ENCODE measurements at regions not wholly inside any gene's neighbourhood (a gene's known extent, or its start where the extent isn't known, plus 50 kb on each side); places are given as distances from the start of the nearest gene placed in this dataset.

DNA sequence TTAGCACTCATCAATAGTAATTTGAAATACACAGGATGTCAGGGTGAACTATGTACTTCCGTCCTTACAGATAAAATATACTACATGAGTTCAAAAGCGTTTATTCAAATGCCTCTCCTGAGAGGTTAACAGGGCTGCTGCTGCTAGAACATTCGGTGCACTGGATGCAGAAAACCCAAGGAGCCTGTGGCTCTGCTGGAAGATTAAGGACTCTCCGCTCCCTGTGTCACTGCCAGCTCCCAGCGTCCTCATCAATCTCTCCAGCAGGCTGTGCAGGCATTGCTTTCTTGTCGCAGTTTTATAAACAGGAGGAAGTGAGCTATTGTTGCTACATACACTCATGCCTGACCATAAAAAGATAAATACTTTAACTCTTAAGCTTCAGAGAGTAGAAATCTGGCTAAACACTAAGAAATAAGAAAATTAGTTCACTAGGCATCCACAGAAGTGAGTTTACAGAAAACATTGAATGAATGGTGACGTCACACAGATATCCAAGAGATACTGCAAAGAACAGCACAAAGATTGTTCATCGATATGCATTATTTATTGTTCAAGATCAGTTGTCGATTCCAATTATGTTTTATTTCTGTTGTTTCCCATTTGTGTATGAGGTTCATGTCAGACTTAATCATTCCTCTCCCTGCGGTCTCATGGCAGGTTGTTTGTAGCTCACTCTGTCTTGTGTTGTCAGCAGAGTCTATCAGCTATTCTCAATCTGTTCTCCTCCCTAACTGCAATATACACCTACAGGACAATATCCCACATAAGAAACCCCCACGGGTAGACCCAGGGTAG, 127.9 kb upstream of the MON1B start:
- DNase-seq: no peak
- H3K4me3 Mint-ChIP-seq: no peak overlapping the region
- no peaks in the 10 kb centered on the region for H3K9me3 Mint-ChIP-seq
- CTCF ChIA-PET: interaction anchor here (0.6 kb wide), 1 partner anchor 87 kb away, joined by 3 read pairs; no protein-coding TSS in a partner anchor
- peaks cover 0 to 27% (median 7%) of the 10 kb centered on the region in 5 donors for H3K27me3 Mint-ChIP-seq
- H3K27ac ChIP-seq (ENCODE audit: low read depth, low read length): no peak overlapping the region
- no peaks in the 10 kb centered on the region for H3K36me3 ChIP-seq (ENCODE audit: control insufficient read depth in 2 of 3, insufficient read depth in 3 of 3, low read length in 3 of 3)
- no peaks in the 10 kb centered on the region for H3K4me1 ChIP-seq (ENCODE audit: control insufficient read depth in 2 of 2, insufficient read depth in 2 of 2, low read length in 2 of 2)
- POLR2A ChIA-PET: no interaction called here
- no peak overlapping the region for H3K4me3 ChIP-seq (ENCODE audit: low read length)
- no peaks in the 10 kb centered on the region for H3K9me3 ChIP-seq (ENCODE audit: control insufficient read depth in 2 of 3, low read length in 3 of 3)
- H3K27ac Mint-ChIP-seq: no peak overlapping the region
- peaks cover 0 to 3% (median 0%) of the 10 kb centered on the region in 7 donors for H3K4me1 Mint-ChIP-seq
- H3K36me3 Mint-ChIP-seq: no peaks in the 10 kb centered on the region
- intact Hi-C loops (cut with micrococcal nuclease): no loop called here
- H3K27me3 ChIP-seq (ENCODE audit: control insufficient read depth in 2 of 2, insufficient read depth in 2 of 2, low read length in 2 of 2): no peaks in the 10 kb centered on the region
- ATAC-seq: no peak

DNA sequence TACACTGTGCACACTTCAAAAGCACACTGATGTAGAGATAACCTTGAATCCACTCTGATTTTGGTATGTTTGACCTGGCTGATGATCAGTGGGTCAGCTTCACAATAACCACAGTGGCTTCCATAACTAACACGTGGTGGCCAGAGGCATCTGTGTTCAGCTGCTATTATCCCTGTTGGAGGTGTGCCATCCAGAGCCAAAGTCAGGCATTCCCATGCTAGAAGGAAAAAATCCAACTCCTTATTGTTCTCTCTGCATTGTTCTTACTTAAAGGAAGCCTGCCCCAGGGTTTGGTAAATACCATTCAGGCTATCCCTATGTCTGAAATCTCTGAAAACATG, 127.3 kb upstream of the MON1B start:
- Mint-ChIP-seq H3K27me3 (peaks cover 0 to 31% (median 10%) of the 10 kb centered on the region in 5 donors), H3K4me3 (no peak overlapping the region), H3K36me3 (no peaks in the 10 kb centered on the region), H3K9me3 (no peaks in the 10 kb centered on the region), H3K27ac (no peak overlapping the region), H3K4me1 (peaks cover 0 to 3% (median 0%) of the 10 kb centered on the region in 7 donors)
- no peak overlapping the region for H3K4me3 ChIP-seq (ENCODE audit: low read length)
- no peaks in the 10 kb centered on the region for H3K36me3 ChIP-seq (ENCODE audit: control insufficient read depth in 2 of 3, insufficient read depth in 3 of 3, low read length in 3 of 3)
- H3K27ac ChIP-seq (ENCODE audit: low read depth, low read length): no peak overlapping the region
- H3K4me1 ChIP-seq (ENCODE audit: control insufficient read depth in 2 of 2, insufficient read depth in 2 of 2, low read length in 2 of 2): no peaks in the 10 kb centered on the region
- intact Hi-C loops (cut with micrococcal nuclease): no loop called here
- DNase-seq: no peak
- POLR2A ChIA-PET: no interaction called here
- CTCF ChIA-PET: interaction anchor here (0.6 kb wide), 1 partner anchor 88 kb away, joined by 3 read pairs; no protein-coding TSS in a partner anchor
- ATAC-seq: no peak
- no peaks in the 10 kb centered on the region for H3K9me3 ChIP-seq (ENCODE audit: control insufficient read depth in 2 of 3, low read length in 3 of 3)
- no peaks in the 10 kb centered on the region for H3K27me3 ChIP-seq (ENCODE audit: control insufficient read depth in 2 of 2, insufficient read depth in 2 of 2, low read length in 2 of 2)

DNA sequence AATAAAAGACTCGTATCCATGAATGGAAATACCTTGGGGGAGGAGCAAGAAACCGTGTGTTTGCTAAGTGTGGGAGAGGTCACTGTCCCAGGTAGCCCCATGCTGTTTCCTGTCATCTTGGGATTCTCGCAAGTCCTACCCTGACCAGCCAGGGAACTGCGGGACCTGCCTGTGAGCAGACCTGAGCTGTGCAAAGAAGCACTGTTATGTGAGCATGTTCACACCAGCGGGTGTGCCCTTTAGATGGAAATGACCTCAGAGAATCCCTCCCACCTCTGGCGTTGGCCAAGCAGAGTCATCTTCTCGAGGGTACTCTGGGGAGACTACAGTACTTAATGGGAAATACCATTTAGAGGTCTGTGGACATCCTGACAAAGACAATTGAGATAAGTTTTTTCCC, 127.0 kb upstream of the MON1B start:
- H3K36me3 ChIP-seq (ENCODE audit: control insufficient read depth in 2 of 3, insufficient read depth in 3 of 3, low read length in 3 of 3): no peaks in the 10 kb centered on the region
- no peaks in the 10 kb centered on the region for H3K9me3 Mint-ChIP-seq
- ATAC-seq (no peak), DNase-seq (no peak)
- ChIA-PET CTCF (no interaction called here), POLR2A (no interaction called here)
- no peaks in the 10 kb centered on the region for H3K4me1 ChIP-seq (ENCODE audit: control insufficient read depth in 2 of 2, insufficient read depth in 2 of 2, low read length in 2 of 2)
- no peak overlapping the region for H3K4me3 Mint-ChIP-seq
- no peaks in the 10 kb centered on the region for H3K27me3 ChIP-seq (ENCODE audit: control insufficient read depth in 2 of 2, insufficient read depth in 2 of 2, low read length in 2 of 2)
- intact Hi-C loops (cut with micrococcal nuclease): no loop called here
- peaks cover 0 to 31% (median 11%) of the 10 kb centered on the region in 5 donors for H3K27me3 Mint-ChIP-seq
- H3K4me3 ChIP-seq (ENCODE audit: low read length): no peak overlapping the region
- no peak overlapping the region for H3K27ac ChIP-seq (ENCODE audit: low read depth, low read length)
- no peaks in the 10 kb centered on the region for H3K9me3 ChIP-seq (ENCODE audit: control insufficient read depth in 2 of 3, low read length in 3 of 3)
- H3K36me3 Mint-ChIP-seq: no peaks in the 10 kb centered on the region
- no peak overlapping the region for H3K27ac Mint-ChIP-seq
- peaks cover 0 to 3% (median 0%) of the 10 kb centered on the region in 7 donors for H3K4me1 Mint-ChIP-seq

DNA sequence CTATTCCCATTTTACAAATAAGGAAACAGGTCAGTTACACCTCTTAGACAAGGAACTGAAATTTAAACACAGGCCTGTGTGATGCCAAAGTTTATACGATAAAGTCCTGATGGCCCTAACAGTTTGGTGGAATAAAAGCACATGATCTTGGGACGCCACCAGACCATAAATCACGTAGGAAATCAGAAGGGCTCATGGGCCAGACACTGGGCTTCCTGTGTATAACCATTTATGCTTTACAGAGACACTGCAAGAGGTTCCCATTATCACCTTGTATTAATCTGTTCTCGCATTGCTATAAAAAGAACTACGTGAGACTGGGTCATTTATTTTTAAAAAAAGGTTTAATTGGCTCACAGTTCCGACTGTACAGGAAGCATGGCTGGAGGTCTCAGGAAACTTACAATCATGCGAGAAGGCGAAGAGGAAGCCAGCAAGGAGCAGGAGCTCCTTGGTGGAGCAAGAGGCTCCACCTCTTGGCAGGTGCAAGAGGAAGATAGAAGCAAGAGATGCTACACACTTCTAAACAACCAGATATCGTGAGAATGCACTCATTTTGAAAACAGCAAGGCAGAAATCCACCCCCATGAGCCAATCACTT, 124.0 kb upstream of the MON1B start:
- H3K27ac Mint-ChIP-seq: no peak overlapping the region
- H3K36me3 ChIP-seq (ENCODE audit: control insufficient read depth in 2 of 3, insufficient read depth in 3 of 3, low read length in 3 of 3): no peaks in the 10 kb centered on the region
- intact Hi-C loops (cut with micrococcal nuclease): no loop called here
- ChIA-PET POLR2A (no interaction called here), CTCF (no interaction called here)
- no peak overlapping the region for H3K27ac ChIP-seq (ENCODE audit: low read depth, low read length)
- H3K4me3 Mint-ChIP-seq: no peak overlapping the region
- H3K4me1 ChIP-seq (ENCODE audit: control insufficient read depth in 2 of 2, insufficient read depth in 2 of 2, low read length in 2 of 2): no peaks in the 10 kb centered on the region
- H3K27me3 ChIP-seq (ENCODE audit: control insufficient read depth in 2 of 2, insufficient read depth in 2 of 2, low read length in 2 of 2): no peaks in the 10 kb centered on the region
- ATAC-seq (no peak), DNase-seq (no peak)
- H3K4me3 ChIP-seq (ENCODE audit: low read length): no peak overlapping the region
- no peaks in the 10 kb centered on the region for H3K9me3 ChIP-seq (ENCODE audit: control insufficient read depth in 2 of 3, low read length in 3 of 3)
- peaks cover 0 to 6% (median 0%) of the 10 kb centered on the region in 11 donors for H3K9me3 Mint-ChIP-seq
- no peaks in the 10 kb centered on the region for H3K36me3 Mint-ChIP-seq
- peaks cover 0 to 3% (median 0%) of the 10 kb centered on the region in 7 donors for H3K4me1 Mint-ChIP-seq
- H3K27me3 Mint-ChIP-seq: peaks cover 0 to 30% (median 11%) of the 10 kb centered on the region in 5 donors

DNA sequence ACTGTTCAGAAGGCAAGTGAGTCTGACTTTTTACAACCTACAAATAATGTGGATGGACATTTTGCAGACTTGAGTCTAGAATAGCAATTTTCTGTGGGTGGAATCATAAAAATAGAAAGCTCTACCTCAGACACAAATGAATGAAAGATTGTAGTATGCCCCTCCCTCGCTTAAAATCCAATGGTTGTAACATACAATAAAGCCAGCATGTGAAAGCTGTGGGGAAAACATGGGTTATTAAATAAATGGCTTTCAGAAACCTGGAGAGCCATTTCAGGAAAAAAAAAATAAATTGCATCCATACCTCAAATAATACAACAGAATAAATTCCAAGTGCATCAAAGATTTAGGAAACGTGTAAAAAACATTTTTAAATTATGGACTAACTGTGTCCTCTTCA, 123.1 kb upstream of the MON1B start:
- ChIA-PET CTCF (no interaction called here), POLR2A (no interaction called here)
- Histone ChIP-seq H3K4me1 (ENCODE audit: control insufficient read depth in 2 of 2, insufficient read depth in 2 of 2, low read length in 2 of 2) (no peaks in the 10 kb centered on the region), H3K9me3 (ENCODE audit: control insufficient read depth in 2 of 3, low read length in 3 of 3) (no peaks in the 10 kb centered on the region), H3K27ac (ENCODE audit: low read depth, low read length) (no peak overlapping the region), H3K36me3 (ENCODE audit: control insufficient read depth in 2 of 3, insufficient read depth in 3 of 3, low read length in 3 of 3) (no peaks in the 10 kb centered on the region), H3K27me3 (ENCODE audit: control insufficient read depth in 2 of 2, insufficient read depth in 2 of 2, low read length in 2 of 2) (no peaks in the 10 kb centered on the region), H3K4me3 (ENCODE audit: low read length) (no peak overlapping the region)
- peaks cover 0 to 30% (median 11%) of the 10 kb centered on the region in 5 donors for H3K27me3 Mint-ChIP-seq
- intact Hi-C loops (cut with micrococcal nuclease): no loop called here
- no peak overlapping the region for H3K4me3 Mint-ChIP-seq
- peaks cover 0 to 6% (median 0%) of the 10 kb centered on the region in 11 donors for H3K9me3 Mint-ChIP-seq
- H3K4me1 Mint-ChIP-seq: peaks cover 0 to 3% (median 0%) of the 10 kb centered on the region in 7 donors
- no peak overlapping the region for H3K27ac Mint-ChIP-seq
- no peaks in the 10 kb centered on the region for H3K36me3 Mint-ChIP-seq
- DNase-seq (no peak), ATAC-seq (no peak)

DNA sequence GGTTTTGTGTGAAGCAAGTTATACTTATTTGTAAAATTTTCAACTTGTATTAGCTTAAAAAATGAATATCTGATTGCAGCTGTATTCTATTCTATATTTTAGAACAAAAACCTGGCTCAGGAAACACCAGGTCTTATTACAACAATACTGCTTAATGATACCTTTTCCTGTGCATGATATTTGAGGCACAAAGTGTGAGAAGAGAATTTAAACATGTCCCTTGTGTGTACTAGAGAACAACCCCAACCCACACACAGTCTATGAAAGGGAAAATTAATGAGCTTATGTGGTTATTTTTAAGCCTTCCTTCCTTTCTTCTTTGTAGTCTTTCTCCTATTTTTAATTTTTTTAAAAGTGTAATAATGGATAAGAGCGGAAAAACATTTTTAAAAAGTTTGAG, 122.6 kb upstream of the MON1B start:
- intact Hi-C loops (cut with micrococcal nuclease): no loop called here
- H3K27me3 Mint-ChIP-seq: peaks cover 0 to 30% (median 11%) of the 10 kb centered on the region in 5 donors
- POLR2A ChIA-PET: interaction anchor here (0.6 kb wide), 1 partner anchor 1948 kb away, joined by 6 read pairs; no protein-coding TSS in a partner anchor

DNA sequence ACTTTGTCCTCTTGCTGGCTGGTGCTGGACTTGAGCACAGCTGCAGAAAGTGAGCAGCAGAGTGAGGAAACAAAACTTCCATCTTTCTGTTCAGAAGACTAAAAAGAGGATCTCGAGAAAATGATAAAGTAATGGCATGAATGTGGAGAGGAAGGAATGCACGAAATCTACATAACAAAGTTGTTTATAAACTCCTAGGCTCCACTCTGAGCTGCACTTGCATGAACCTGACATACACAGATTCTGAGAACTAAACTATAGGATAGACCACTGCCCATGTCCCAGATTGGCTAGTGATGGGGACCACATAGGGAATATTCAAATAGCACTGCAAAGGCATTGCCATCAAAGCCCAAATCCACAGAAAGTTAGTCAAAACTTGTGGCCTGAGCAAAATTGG, 121.1 kb upstream of the MON1B start:
- Histone ChIP-seq H3K9me3 (ENCODE audit: control insufficient read depth in 2 of 3, low read length in 3 of 3) (no peaks in the 10 kb centered on the region), H3K36me3 (ENCODE audit: control insufficient read depth in 2 of 3, insufficient read depth in 3 of 3, low read length in 3 of 3) (no peaks in the 10 kb centered on the region), H3K27ac (ENCODE audit: low read depth, low read length) (no peak overlapping the region), H3K4me1 (ENCODE audit: control insufficient read depth in 2 of 2, insufficient read depth in 2 of 2, low read length in 2 of 2) (no peaks in the 10 kb centered on the region), H3K27me3 (ENCODE audit: control insufficient read depth in 2 of 2, insufficient read depth in 2 of 2, low read length in 2 of 2) (no peaks in the 10 kb centered on the region), H3K4me3 (ENCODE audit: low read length) (no peak overlapping the region)
- ATAC-seq: no peak
- H3K4me1 Mint-ChIP-seq: no peaks in the 10 kb centered on the region
- CTCF ChIA-PET: no interaction called here
- H3K9me3 Mint-ChIP-seq: peaks cover 0 to 6% (median 0%) of the 10 kb centered on the region in 11 donors
- H3K27ac Mint-ChIP-seq: no peak overlapping the region
- no peak overlapping the region for H3K4me3 Mint-ChIP-seq
- peaks cover 0 to 17% (median 11%) of the 10 kb centered on the region in 5 donors for H3K27me3 Mint-ChIP-seq
- DNase-seq: no peak
- no peaks in the 10 kb centered on the region for H3K36me3 Mint-ChIP-seq
- POLR2A ChIA-PET: no interaction called here
- intact Hi-C loops (cut with micrococcal nuclease): no loop called here

More for the DNA sequence above, 122.6 kb upstream of the MON1B start:
- no peaks in the 10 kb centered on the region for H3K36me3 ChIP-seq (ENCODE audit: control insufficient read depth in 2 of 3, insufficient read depth in 3 of 3, low read length in 3 of 3)
- no peaks in the 10 kb centered on the region for H3K4me1 ChIP-seq (ENCODE audit: control insufficient read depth in 2 of 2, insufficient read depth in 2 of 2, low read length in 2 of 2)
- CTCF ChIA-PET: no interaction called here
- H3K9me3 Mint-ChIP-seq: peaks cover 0 to 6% (median 0%) of the 10 kb centered on the region in 11 donors
- no peak overlapping the region for H3K4me3 Mint-ChIP-seq
- DNase-seq (no peak), ATAC-seq (no peak)
- no peaks in the 10 kb centered on the region for H3K9me3 ChIP-seq (ENCODE audit: control insufficient read depth in 2 of 3, low read length in 3 of 3)
- H3K27me3 ChIP-seq (ENCODE audit: control insufficient read depth in 2 of 2, insufficient read depth in 2 of 2, low read length in 2 of 2): no peaks in the 10 kb centered on the region
- no peak overlapping the region for H3K27ac Mint-ChIP-seq
- H3K27ac ChIP-seq (ENCODE audit: low read depth, low read length): no peak overlapping the region
- no peak overlapping the region for H3K4me3 ChIP-seq (ENCODE audit: low read length)
- peaks cover 0 to 3% (median 0%) of the 10 kb centered on the region in 7 donors for H3K4me1 Mint-ChIP-seq
- no peaks in the 10 kb centered on the region for H3K36me3 Mint-ChIP-seq
